AG08395 (cell line): ENCODE measurements at regions not wholly inside any gene's neighbourhood (a gene's known extent, or its start where the extent isn't known, plus 50 kb on each side); places are given as distances from the start of the nearest gene placed in this dataset.

Experiments used
- DNase-seq: peaks from one replicate; pipeline ENCODE4 v3.0.0; 2012; ENCODE audit warnings: mixed read lengths, low spot score

- DNase-seq: peak; percentile 10
Measured at GRCh38 chr6:140977403-140977802, 1155.3 kb upstream of the GJE1 start.

DNA sequence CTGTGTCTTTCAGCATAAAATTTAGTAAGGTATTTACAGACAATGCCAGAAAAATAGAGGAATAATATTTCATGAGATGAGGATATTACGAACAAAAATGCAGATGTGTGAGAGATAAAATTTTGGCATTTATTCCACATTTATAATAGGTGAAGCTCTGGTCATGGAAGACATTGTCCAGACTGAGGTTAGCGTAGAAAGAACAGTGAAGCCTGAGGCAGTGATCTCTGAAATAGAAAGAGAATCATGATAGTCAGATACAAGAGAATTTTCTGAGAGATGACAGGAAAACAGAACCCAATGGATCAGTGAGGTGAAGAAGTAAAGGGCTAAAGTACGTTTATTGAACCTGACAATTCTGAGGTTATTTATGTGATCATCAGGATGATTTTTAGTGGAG, 1155.9 kb upstream of the GJE1 start:
- no peak for DNase-seq

DNA sequence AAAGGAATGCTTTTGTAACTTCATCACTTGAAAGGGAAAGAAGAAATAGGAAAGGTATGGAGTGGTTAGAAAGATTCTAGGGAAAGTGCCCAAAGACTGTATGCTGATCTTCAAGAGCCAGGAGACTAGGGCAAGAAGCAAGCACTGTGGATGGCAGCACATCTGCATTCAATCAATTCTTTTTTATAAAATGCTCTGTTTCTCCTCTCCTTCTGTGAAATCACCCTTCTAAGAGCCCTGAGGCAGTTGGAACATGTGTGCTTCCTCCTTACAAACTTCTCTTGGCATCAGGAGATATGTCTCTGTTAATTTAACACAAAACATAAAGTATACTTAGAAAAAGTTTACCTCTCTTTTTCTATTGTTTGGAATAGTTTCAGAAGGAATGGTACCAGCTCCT, 1162.2 kb upstream of the GJE1 start:
- DNase-seq: peak; percentile 18

DNA sequence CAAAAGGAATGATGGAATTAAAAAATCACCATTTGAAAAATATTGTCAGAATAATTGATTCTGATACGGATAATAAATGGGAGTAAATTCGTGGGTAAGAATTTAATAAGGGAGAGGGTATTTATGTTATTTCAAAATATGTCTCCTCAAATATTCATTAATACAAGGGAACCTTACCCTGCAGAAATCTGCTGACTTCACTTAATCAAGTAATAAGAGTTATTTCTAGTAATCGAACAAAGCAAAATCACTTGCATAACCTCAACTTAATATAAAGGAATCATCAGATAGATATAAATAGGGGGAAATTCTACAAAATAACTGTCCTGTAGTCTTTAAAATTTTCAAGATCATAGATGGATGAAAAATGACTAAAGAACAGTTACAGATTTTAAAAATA, 1164.7 kb upstream of the GJE1 start:
- no peak for DNase-seq

GRCh38 chr6:140966676-140967075, 1166.0 kb upstream of the GJE1 start:
- DNase-seq: no peak

DNA sequence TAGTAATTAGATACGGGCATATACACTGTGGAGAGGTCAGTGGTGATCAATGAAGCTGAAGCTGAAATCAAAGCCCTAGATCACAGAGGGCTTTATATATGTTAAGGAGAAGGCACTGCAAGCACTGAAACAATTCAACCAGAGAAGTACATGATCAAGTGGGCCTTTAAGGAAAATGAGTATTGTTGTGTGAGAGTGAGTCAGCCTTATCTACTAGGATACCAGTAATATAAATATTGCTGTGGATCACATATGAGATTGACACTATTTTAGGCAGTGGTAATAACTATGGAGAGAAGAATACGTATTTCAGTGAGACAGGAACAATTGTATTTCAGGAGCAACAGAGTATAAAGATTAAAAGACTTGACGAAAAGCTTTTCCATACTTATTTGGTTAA, 1172.2 kb upstream of the GJE1 start:
- no peak for DNase-seq

DNA sequence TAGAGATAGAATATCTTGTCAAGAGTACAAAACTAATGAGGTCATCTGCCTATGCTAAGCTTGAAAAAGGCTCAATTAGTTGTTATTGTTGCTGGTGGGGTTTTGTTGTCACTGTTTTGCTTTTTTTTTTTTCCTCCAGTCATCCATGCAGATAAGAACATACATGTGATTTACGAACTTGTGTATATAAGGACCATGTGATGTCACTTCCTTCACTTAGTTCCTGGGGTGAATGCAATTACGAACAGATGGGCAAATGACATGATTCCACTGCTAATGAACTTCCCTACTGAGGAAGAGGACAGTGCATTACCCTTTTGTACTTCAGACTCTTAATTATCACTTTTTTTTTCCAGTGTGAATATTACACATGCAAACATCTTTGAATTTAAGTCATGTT, 1175.3 kb upstream of the GJE1 start:
- no peak for DNase-seq

- DNase-seq: peak; percentile 49
Measured at GRCh38 chr6:140956571-140957369, 1176.0 kb upstream of the GJE1 start.

GRCh38 chr6:140940251-140940925, 1192.3 kb upstream of the GJE1 start:
- DNase-seq: no peak

DNA sequence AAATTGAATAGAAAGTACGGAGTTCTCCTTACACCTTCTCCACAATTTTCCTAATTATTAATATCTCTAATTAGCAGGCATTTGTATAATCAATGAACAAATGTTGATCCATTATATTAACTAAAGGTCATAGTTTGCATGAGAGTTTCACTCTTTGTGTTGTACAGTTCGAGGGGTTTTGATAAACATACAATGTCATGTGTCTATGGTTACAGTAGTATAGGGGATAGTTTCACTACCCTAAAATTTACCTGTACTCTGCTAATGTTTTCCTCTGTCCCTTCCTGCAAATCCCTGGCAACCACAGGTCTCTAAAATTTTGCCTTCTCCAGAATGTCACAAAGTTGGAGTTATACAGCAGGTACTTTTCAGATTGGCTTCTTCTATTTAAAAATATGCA, 1199.8 kb upstream of the GJE1 start:
- no peak for DNase-seq

GRCh38 chr6:140931581-140931980, 1201.1 kb upstream of the GJE1 start:
- DNase-seq: no peak

DNA sequence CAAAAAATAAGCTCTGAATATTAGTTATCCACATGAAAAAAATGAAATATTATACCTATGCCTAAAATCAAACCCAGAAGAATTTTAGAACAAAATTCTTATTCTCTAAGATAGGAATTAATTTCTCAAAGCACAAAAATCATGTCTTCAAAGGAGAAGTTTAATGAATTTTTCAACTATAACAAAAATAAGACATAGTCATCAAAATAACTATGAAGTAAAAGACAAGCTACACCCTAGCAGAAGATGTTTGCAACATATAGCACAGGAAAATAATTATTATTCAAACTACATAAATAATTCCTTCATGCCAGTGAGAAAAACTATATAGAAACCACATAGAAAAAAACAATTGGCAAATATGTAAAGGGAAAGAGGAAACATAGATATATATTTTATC, 1203.6 kb upstream of the GJE1 start:
- DNase-seq: no peak

DNA sequence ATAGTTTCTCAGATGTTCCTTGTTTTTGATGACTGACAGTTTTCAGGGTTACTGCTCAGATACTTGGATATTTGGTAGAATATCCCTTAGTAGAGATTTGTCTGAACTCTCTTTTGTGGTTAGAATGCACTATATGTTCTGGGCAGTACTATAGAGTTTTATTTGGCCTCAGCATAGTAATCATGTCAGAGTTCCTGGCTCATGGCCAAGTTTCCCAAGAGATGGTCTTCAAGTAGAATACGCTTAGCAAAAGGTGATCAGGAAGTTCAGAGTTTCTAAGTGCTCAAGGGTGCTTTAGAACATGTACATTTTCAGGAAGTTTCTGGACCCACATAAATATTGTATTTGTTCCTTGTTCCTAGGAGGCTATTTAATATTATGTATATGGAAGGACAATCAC, 1209.7 kb upstream of the GJE1 start:
- no peak for DNase-seq

DNA sequence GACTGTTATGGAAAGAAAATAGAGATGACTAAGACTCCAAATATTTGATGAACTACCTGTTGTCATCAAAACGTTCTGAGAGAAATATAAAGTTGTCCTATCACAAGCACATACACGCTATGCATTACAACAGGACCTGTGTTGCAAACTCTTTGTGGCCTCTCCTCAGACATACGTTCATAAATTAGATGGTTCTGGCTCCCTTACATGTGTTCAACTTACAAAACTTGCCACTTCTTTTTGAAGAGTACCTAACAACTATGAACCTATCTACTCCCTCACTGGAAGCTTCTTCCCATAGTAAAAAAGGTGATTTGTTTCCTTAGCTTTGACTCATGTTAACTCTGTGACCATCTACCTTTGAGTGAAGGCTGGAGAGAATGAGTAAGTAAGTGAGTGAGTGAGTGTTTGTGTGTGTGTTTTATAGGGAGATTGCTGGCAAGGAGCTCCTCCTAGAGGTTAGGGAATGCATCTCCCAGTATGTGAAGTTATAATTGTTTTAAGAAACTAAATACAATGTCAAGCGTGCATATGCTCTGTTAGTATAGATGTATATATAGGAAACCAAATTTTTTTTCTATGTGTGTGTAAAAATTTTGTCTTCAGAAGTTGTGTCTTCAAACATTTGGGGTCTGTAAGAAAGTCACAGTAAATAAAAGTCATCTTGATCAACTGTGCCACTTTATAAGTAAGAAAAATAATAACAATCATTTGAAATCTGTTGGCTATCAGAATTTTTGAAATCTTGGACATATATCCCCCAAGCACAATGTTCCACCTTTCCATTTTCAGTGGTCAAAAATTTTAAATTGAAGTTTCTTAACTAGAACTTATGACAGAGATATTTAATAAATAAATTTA, 1211.1 kb upstream of the GJE1 start:
- peak; percentile 59 for DNase-seq

DNA sequence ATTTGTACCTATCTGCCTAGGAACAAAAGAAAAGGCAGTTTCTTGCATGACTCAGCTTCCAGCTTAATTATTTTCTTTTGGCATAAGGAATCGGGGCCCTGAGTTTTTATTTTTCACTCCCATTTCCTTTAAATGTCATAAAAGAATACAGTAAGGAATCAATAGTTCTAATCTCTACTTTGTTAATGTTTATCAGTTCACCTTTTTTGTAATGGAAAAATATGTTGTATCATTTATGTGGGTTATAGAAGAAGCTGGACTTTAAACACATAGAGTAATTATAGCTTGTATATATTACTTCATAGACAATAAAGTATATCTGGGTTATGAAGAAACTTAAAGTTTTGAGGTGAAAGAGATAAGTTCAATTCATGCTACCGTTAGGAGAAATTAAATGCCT, 1214.8 kb upstream of the GJE1 start:
- DNase-seq: no peak

DNA sequence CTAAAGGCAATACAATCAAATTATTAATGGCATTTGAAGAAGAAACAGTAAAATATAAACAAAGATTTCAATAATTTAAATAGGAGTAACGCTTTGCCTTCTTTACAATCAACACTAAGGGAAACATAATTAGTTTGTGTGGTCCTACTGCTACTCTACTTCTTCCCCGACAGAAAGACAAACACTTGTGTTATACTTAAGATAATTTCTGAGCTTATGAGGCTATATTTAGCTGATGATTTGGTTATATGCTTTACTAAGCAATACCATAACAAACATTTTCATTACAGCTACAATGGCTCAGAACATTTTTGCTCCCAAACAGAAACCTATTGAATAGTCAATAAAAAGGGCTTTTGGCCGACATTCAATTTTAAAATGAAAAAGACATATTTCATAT, 1217.2 kb upstream of the GJE1 start:
- DNase-seq: no peak

DNA sequence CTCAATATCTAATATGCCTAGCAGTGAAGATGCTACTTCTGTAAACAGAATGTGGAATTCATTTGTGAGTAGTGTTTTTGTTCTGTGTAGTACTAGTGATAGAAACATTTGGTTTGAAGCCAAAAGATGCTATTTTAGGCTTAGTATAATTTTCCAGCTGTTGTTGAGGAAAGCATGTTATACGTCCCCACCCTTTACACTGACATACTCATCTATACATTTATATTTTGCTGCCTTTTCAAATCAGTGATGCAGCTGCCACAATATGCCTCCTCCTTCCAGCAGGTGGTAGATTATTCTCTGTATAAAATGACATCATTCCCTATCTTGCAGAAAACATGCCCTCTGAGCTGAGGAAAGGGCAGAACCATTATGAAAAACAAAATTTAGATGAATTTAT, 1217.6 kb upstream of the GJE1 start:
- no peak for DNase-seq

- no peak for DNase-seq
Measured at GRCh38 chr6:140912686-140913085, 1220.0 kb upstream of the GJE1 start.

GRCh38 chr6:140909625-140910024, 1223.1 kb upstream of the GJE1 start:
- DNase-seq: no peak

GRCh38 chr6:140909156-140909555, 1223.6 kb upstream of the GJE1 start:
- DNase-seq: peak; percentile 2

DNA sequence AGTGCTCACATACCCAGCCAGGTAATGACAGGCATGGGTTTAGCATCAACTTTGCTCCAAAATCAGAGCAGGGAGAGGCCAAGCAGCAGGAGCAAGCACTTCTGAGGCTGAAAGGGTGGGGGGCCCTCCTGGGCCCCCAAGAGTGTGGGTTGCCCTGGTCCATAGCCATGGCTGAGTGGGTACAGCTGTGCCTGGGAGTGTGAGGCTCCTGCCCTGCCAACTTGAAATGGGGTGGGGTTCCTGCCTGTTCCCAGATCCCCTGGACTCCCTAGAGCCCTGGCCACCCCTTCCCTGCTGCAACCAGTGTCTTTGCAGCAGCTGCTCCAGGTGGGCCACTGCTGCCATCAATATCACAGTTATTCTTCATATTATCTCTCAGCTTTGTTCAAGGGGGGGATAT, 1224.2 kb upstream of the GJE1 start:
- DNase-seq: no peak

DNA sequence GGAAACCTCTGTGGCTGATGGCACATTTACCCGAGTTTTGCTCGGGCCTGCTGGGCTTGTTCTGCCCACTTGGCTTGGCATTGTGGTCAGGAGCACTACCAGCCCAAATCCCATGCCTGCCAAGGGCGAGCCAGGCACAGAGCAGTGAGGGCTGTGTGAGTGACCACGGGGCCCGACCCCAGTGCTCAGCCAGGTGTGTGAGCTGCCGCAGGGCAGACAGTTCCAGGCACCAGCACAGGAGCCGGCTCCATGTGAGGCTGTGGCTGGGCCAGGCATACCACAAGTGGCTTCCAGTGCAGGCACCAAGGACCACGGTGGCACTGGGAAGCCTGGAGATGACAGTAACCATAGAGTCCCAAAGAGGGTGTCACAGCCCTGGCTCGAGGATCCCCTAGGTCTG, 1225.5 kb upstream of the GJE1 start:
- DNase-seq: no peak

GRCh38 chr6:140905724-140906123, 1227.0 kb upstream of the GJE1 start:
- no peak for DNase-seq
